IMR-90 (cell line): ENCODE measurements at regions not wholly inside any gene's neighbourhood (a gene's known extent, or its start where the extent isn't known, plus 50 kb on each side); places are given as distances from the start of the nearest gene placed in this dataset.

Experiments used
- ATAC-seq: fragments of 200-7000 bp; cut with Tn5 transposase; 2 replicates; pipeline ENCODE4 v1.9.1; 2020; ENCODE audit warnings: low read depth, mild to moderate bottlenecking, moderate library complexity
- BruUV-seq: library from RNA; stranded (reverse); fragments of 400-500 nt; replicated peaks from 2 replicates; lab custom pipeline; 2021; lab: Mats Ljungman, UMichigan
- CTCF ChIA-PET: fragments of 300-600 bp; formaldehyde crosslinking; extraction: SDS; loops from one replicate; lab custom pipeline; 2021; ENCODE audit warnings: antibody characterized with exemption; lab: Yijun Ruan, JAX
- POLR2A ChIA-PET: fragments of 300-600 bp; sonication (Branson Sonifier 250); formaldehyde crosslinking; loops from one replicate; lab custom pipeline; 2022; ENCODE audit warnings: antibody characterized with exemption; ENCODE audit not compliant: unreplicated experiment; lab: Charles Lee
- DNase-seq: peaks from one replicate; pipeline ENCODE4 v3.0.0; 2013
- H2AFZ ChIP-seq: replicated peaks from 2 replicates; pipeline ENCODE3; 2013; ENCODE audit warnings: low read length, mild to moderate bottlenecking; ENCODE audit not compliant: poor library complexity
- H2AK5ac ChIP-seq: 2 replicates; pipeline ENCODE4 v1.6.1; 2013; ENCODE audit warnings: low read depth, low read length, inconsistent platforms
- H2AK9ac ChIP-seq: replicated peaks from 2 replicates; pipeline ENCODE3; 2013; ENCODE audit warnings: mild to moderate bottlenecking, low read depth, low read length, moderate library complexity; ENCODE audit not compliant: poor library complexity
- H2BK120ac ChIP-seq: 2 replicates; pipeline ENCODE4 v1.6.1; 2013; ENCODE audit warnings: low read depth, low read length, inconsistent platforms
- H2BK15ac ChIP-seq: 3 replicates; pipeline ENCODE4 v1.6.1; 2013; ENCODE audit warnings: low read depth, low read length, inconsistent platforms
- H2BK20ac ChIP-seq: 2 replicates; pipeline ENCODE4 v1.6.1; 2013; ENCODE audit warnings: low read depth, mild to moderate bottlenecking, inconsistent platforms, low read length, moderate library complexity
- H2BK5ac ChIP-seq: 2 replicates; pipeline ENCODE4 v1.6.1; 2013; ENCODE audit warnings: mild to moderate bottlenecking, low read depth, low read length, inconsistent platforms; ENCODE audit not compliant: poor library complexity, severe bottlenecking
- H3K14ac ChIP-seq: replicated peaks from 2 replicates; pipeline ENCODE4 v1.6.1; 2013; ENCODE audit warnings: low read depth, low read length, inconsistent platforms
- H3K18ac ChIP-seq: 2 replicates; pipeline ENCODE4 v1.6.1; 2013; ENCODE audit warnings: low read depth, low read length, control low read depth
- H3K23ac ChIP-seq: 2 replicates; pipeline ENCODE4 v1.6.1; 2013; ENCODE audit warnings: low read depth, low read length, inconsistent platforms
- H3K27ac ChIP-seq: 2 replicates; pipeline ENCODE4 v1.5.1; 2013; ENCODE audit warnings: mild to moderate bottlenecking, control low read depth, low read length; ENCODE audit not compliant: insufficient read depth
- H3K27me3 ChIP-seq: 2 replicates; pipeline ENCODE4 v1.6.1; 2013; ENCODE audit warnings: low read length; ENCODE audit not compliant: control insufficient read depth, insufficient read depth
- H3K36me3 ChIP-seq: 2 replicates; pipeline ENCODE4 v1.6.1; 2013; ENCODE audit warnings: low read length, mixed read lengths; ENCODE audit not compliant: control insufficient read depth, insufficient read depth
- H3K4ac ChIP-seq: 2 replicates; pipeline ENCODE4 v1.6.1; 2013; ENCODE audit warnings: low read depth, low read length, inconsistent platforms
- H3K4me1 ChIP-seq: 2 replicates; pipeline ENCODE4 v1.6.1; 2013; ENCODE audit warnings: low read length, mixed read lengths; ENCODE audit not compliant: control insufficient read depth, insufficient read depth
- H3K4me2 ChIP-seq: 2 replicates; pipeline ENCODE4 v1.6.1; 2013; ENCODE audit warnings: low read depth, mild to moderate bottlenecking, control low read depth, low read length, moderate library complexity
- H3K4me3 ChIP-seq: 2 replicates; pipeline ENCODE4 v1.5.1; 2013; ENCODE audit warnings: low read depth, mild to moderate bottlenecking, control low read depth, low read length, moderate library complexity; ENCODE audit not compliant: insufficient read depth
- H3K56ac ChIP-seq: 2 replicates; pipeline ENCODE4 v1.6.1; 2013; ENCODE audit warnings: low read length, inconsistent platforms; ENCODE audit not compliant: insufficient read depth; ENCODE audit errors: extremely low read depth
- H3K79me1 ChIP-seq, 2 experiments: 2 replicates each; pipeline ENCODE4 v1.6.1; 2013; ENCODE audit warnings: low read length in 2 of 2, inconsistent platforms in 1 of 2, low read depth in 1 of 2
- H3K9ac ChIP-seq: 2 replicates; pipeline ENCODE4 v1.6.1; 2013; ENCODE audit warnings: low read depth, low read length, control low read depth
- H3K9me1 ChIP-seq: 2 replicates; pipeline ENCODE4 v1.6.1; 2013; ENCODE audit warnings: low read length, inconsistent platforms; ENCODE audit not compliant: insufficient read depth
- H3K9me3 ChIP-seq: 2 replicates; pipeline ENCODE4 v1.6.1; 2013; ENCODE audit warnings: low read length; ENCODE audit not compliant: control insufficient read depth, insufficient read depth
- H4K20me1 ChIP-seq: 2 replicates; pipeline ENCODE4 v1.6.1; 2013; ENCODE audit warnings: low read length, inconsistent platforms; ENCODE audit not compliant: insufficient read depth
- H4K5ac ChIP-seq: 2 replicates; pipeline ENCODE4 v1.6.1; 2013; ENCODE audit warnings: mild to moderate bottlenecking, low read depth, low read length, control low read depth
- H4K8ac ChIP-seq, 2 experiments: 2 replicates each; pipeline ENCODE4 v1.6.1; 2013; ENCODE audit warnings: low read depth in 2 of 2, low read length in 2 of 2, control low read depth in 1 of 2, inconsistent platforms in 1 of 2
- H4K91ac ChIP-seq: 2 replicates; pipeline ENCODE4 v1.6.1; 2013; ENCODE audit warnings: low read depth, low read length, inconsistent platforms; ENCODE audit not compliant: insufficient read depth
- BHLHE40 ChIP-seq: fragments of 150-350 bp; IDR thresholded peaks from 2 replicates; pipeline ENCODE4 v1.6.1; 2016; ENCODE audit warnings: mild to moderate bottlenecking, low read depth, low read length
- WGBS, 2 experiments: methylation state at CpG; one replicate each; pipeline versions ENCODE4 v1.1.5 to v1.1.7; 2013; ENCODE audit warnings: missing lambda C conversion rate in 2 of 2; ENCODE audit not compliant: insufficient read length in 1 of 2; ENCODE audit errors: extremely low coverage in 2 of 2; 5-methylcytosine and 5-hydroxymethylcytosine counted together
- dilution Hi-C: fragments of 300-500 bp; cut with HindIII; formaldehyde crosslinking; loops from one replicate; pipeline ENCODE4 v1.14.3; 2018; ENCODE audit warnings: low sequenced_read_pairs; ENCODE audit not compliant: unreplicated experiment
- in situ Hi-C: fragments of 300-500 bp; cut with MboI; formaldehyde crosslinking; loops from 3 replicates; pipeline ENCODE4 v1.14.3; 2019; ENCODE audit warnings: low sequenced_read_pairs, inconsistent platforms, mixed read lengths
- intact Hi-C: fragments of 100-400 bp; cut with micrococcal nuclease; formaldehyde crosslinking; loops from 2 replicates; pipeline ENCODE4 v1.10.0; 2022

- H3K27me3 ChIP-seq, result no peaks in the 10 kb centered on the region
- no peak overlapping the region for H2AK9ac ChIP-seq
- H3K36me3 ChIP-seq, result no peaks in the 10 kb centered on the region
- no peak overlapping the region for H4K8ac ChIP-seq
- no peak overlapping the region for H3K18ac ChIP-seq
- H4K91ac ChIP-seq, result no peak overlapping the region
- no peak overlapping the region for H3K23ac ChIP-seq
- no peak overlapping the region for H3K4ac ChIP-seq
- H3K27ac ChIP-seq, result no peak overlapping the region
- no peak overlapping the region for H3K14ac ChIP-seq
- H2BK5ac ChIP-seq, result no peak overlapping the region
- WGBS, 2 experiments, result 80% methylated on average over 1 of the region's 9 CpGs; no CpG with 5 or more reads in 1 of the 2 experiments
- no peak overlapping the region for H3K9ac ChIP-seq
- no peaks in the 10 kb centered on the region for H4K20me1 ChIP-seq
- BruUV-seq, result no TSS peak
- DNase-seq, result no peak
- H3K79me1 ChIP-seq, result no peaks in the 10 kb centered on the region
- no peaks in the 10 kb centered on the region for H3K4me1 ChIP-seq
- intact Hi-C loops, result no loop called here
- H3K9me3 ChIP-seq, result peaks cover 34% of the 10 kb centered on the region
- H2AFZ ChIP-seq, result no peak overlapping the region
- H2BK15ac ChIP-seq, result no peak overlapping the region
- ATAC-seq, result no peak
- ChIA-PET POLR2A (no interaction called here), CTCF (no interaction called here)
- no peak for TF ChIP-seq BHLHE40
- no peaks in the 10 kb centered on the region for H3K9me1 ChIP-seq
- dilution Hi-C loops, result no loop called here
- no peak overlapping the region for H2AK5ac ChIP-seq
- no peak overlapping the region for H2BK20ac ChIP-seq
- in situ Hi-C loops, result no loop called here
- no peak overlapping the region for H2BK120ac ChIP-seq
- no peak overlapping the region for H3K56ac ChIP-seq
- no peak overlapping the region for H3K4me3 ChIP-seq
- H3K4me2 ChIP-seq, result no peak overlapping the region
- no peak overlapping the region for H4K5ac ChIP-seq
Observed at GRCh38 chr18:78245451-78245850, 734.2 kb upstream of the SALL3 start.
